Lower lobe of right lung (tissue), 2 donors: ENCODE measurements at regions not wholly inside any gene's neighbourhood (a gene's known extent, or its start where the extent isn't known, plus 50 kb on each side); places are given as distances from the start of the nearest gene placed in this dataset.

ENCODE experiments used
- ATAC-seq, 2 donors: fragments of 200-7000 bp; cut with Tn5 transposase; one replicate each; pipeline ENCODE4 v1.9.1; 2020 to 2022; ENCODE audit warnings: mild to moderate bottlenecking in 2 of 2, moderate library complexity in 2 of 2
- DNase-seq: peaks from one replicate; pipeline ENCODE4 v3.0.0-alpha.2; 2020
- H3K27ac ChIP-seq: fragments of 200-600 bp; one replicate; pipeline ENCODE4 v1.8.0; 2022
- H3K27me3 ChIP-seq: fragments of 200-600 bp; one replicate; pipeline ENCODE4 v1.8.0; 2022; ENCODE audit warnings: low read depth
- H3K36me3 ChIP-seq: fragments of 200-600 bp; one replicate; pipeline ENCODE4 v1.8.0; 2022; ENCODE audit warnings: mild to moderate bottlenecking
- H3K4me1 ChIP-seq: fragments of 200-600 bp; one replicate; pipeline ENCODE4 v1.8.0; 2022
- H3K4me3 ChIP-seq: fragments of 200-600 bp; one replicate; pipeline ENCODE4 v1.8.0; 2022; ENCODE audit warnings: mild to moderate bottlenecking
- H3K9me3 ChIP-seq: fragments of 200-600 bp; one replicate; pipeline ENCODE4 v1.8.0; 2022
- CTCF ChIP-seq: fragments of 200-600 bp; IDR thresholded peaks from one replicate; pipeline ENCODE4 v1.8.0; 2022; ENCODE audit warnings: antibody characterized with exemption, mild to moderate bottlenecking
- intact Hi-C: fragments of 100-400 bp; cut with DNase I; formaldehyde crosslinking; loops from one replicate; pipeline ENCODE4 v1.11.0; 2022
- donor health status: DM: no; HTN: yes; CAD: no; lungs with severe emphysema.

DNA sequence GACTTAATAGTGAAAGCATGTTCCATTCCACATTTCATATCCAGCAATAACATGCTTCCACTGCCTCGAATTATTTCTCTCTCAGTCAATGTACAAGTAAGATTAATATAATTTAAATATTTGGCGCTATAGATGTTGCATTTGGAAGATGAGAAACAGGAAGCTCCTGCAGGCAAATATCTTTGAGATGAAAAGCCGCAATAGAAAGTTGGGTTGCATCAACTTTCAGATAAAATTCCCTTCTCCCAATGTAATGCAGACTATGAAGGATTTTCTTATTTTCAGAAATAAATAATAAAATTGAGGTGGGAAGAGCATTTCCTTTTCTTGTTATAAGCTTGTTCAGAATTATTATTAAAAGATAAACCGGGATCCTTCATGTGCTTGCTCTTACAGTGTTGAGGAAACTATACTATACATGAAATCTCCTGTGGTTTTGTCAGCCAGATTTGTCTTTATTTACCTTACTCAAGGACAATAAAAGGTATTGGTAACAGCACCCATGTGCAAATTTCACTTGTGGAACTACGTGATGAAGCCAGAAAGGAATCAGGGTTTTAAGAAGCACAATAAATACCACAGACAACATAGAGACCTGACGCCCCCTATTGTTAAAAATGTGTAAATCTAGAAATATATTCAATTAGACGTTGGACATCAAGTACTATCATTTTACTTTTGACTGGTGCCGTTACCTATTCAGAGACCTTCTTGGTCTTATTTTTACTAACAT, 307.0 kb downstream of the ARPP21 start:
- DNase-seq (no peak), ATAC-seq (no peak)
- Histone ChIP-seq H3K27me3 (no peaks in the 10 kb centered on the region), H3K36me3 (no peaks in the 10 kb centered on the region), H3K27ac (no peak overlapping the region), H3K9me3 (no peaks in the 10 kb centered on the region), H3K4me3 (no peak overlapping the region), H3K4me1 (no peaks in the 10 kb centered on the region)
- peak; percentile 26 for TF ChIP-seq CTCF
- intact Hi-C loops = no loop called here

DNA sequence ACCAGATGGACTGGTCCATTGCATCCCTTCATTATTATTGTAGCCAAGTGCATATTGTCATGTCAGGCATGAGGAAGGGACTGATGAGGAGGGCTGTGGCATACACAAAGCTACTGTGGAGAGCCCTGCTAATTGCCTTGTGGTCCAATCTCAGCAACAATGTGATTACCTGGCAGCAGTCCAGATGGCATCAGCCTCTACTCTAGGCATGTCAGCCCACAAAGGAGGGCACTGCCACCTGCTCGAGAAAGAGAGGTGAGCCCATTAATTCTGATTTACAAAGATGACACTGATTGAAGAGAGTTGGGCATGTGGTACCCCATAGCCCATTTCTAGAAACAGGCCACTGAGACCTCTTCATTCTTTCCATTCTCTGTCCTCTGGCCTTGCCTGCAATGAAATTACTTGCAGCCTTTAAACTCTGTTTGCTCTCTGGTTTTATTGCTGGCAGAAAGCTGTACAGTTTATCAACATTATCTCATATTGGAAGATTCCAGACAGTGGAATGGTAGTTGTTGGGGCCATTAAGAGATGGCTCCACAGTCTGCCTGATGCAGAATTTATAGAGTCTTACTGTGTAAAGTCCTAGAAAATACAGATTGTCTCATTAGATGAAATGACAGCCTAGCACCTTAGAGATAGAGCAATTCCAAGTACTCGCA, 307.7 kb downstream of the ARPP21 start:
- no peaks in the 10 kb centered on the region for H3K36me3 ChIP-seq
- no peaks in the 10 kb centered on the region for H3K27me3 ChIP-seq
- H3K9me3 ChIP-seq = no peaks in the 10 kb centered on the region
- ATAC-seq = no peak
- H3K4me3 ChIP-seq = no peak overlapping the region
- DNase-seq = no peak
- no peak overlapping the region for H3K27ac ChIP-seq
- no peak for TF ChIP-seq CTCF
- no peaks in the 10 kb centered on the region for H3K4me1 ChIP-seq
- intact Hi-C loops = no loop called here

- intact Hi-C loops = no loop called here
- H3K9me3 ChIP-seq = no peaks in the 10 kb centered on the region
- TF ChIP-seq CTCF = no peak
- no peaks in the 10 kb centered on the region for H3K36me3 ChIP-seq
- no peak overlapping the region for H3K27ac ChIP-seq
- H3K27me3 ChIP-seq = no peaks in the 10 kb centered on the region
- H3K4me3 ChIP-seq = no peak overlapping the region
- no peaks in the 10 kb centered on the region for H3K4me1 ChIP-seq
- DNase-seq (no peak), ATAC-seq (no peak)
Observed at GRCh38 chr3:35950021-35950420, 310.7 kb downstream of the ARPP21 start.

DNA sequence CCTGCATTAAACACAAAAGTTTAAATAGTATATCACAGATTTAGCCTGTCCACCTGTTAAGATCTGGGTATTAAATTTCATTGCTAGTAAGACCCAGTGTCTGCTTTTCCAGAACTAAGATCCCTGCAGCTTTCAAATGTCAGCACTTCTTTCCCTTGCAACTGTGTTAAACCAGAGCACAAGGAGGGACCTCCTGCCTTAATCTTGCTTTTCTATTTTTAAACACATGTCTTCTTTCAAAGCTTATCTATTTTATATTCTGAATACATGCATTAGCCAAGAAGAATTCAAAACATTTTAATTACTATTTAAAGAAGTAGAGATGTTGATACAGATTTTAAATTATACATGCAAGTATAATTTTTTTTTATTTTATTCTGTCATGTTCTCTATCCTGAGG, 315.1 kb downstream of the ARPP21 start:
- DNase-seq (no peak), ATAC-seq (no peak)
- Histone ChIP-seq H3K27me3 (no peaks in the 10 kb centered on the region), H3K36me3 (no peaks in the 10 kb centered on the region), H3K4me1 (no peaks in the 10 kb centered on the region), H3K27ac (no peak overlapping the region), H3K9me3 (no peaks in the 10 kb centered on the region), H3K4me3 (no peak overlapping the region)
- TF ChIP-seq CTCF = no peak
- intact Hi-C loops = no loop called here

DNA sequence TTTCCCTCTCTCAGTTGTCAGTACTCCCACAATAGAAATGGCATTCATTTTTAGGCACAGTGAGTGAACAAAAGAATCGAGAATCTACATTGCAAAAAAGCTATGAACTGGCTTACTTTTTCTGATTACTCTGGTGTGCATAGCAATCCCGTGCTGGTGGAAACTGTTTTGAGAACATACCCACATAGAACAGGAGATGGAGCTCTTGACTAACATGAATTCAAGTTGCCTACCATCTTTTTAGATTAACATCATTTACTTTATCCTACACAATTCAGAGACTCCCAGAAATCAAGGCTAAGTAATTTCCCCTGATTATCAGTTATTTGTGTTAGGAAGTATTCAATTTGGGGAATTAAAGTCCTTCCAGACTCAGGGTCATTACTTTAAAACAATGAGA, 326.6 kb downstream of the ARPP21 start:
- H3K27ac ChIP-seq = no peak overlapping the region
- no peaks in the 10 kb centered on the region for H3K27me3 ChIP-seq
- ATAC-seq (no peak), DNase-seq (no peak)
- no peaks in the 10 kb centered on the region for H3K36me3 ChIP-seq
- peak; percentile 56 for TF ChIP-seq CTCF
- no peak overlapping the region for H3K4me3 ChIP-seq
- H3K9me3 ChIP-seq = no peaks in the 10 kb centered on the region
- intact Hi-C loops = loop anchor here (10.0 kb wide), 1 partner anchor 739 kb away; no protein-coding TSS in a partner anchor
- peaks cover 10% of the 10 kb centered on the region for H3K4me1 ChIP-seq
